ENCODE measurements at regions not wholly inside any gene's neighbourhood (a gene's known extent, or its start where the extent isn't known, plus 50 kb on each side); places are given as distances from the start of the nearest gene placed in this dataset.

DNA sequence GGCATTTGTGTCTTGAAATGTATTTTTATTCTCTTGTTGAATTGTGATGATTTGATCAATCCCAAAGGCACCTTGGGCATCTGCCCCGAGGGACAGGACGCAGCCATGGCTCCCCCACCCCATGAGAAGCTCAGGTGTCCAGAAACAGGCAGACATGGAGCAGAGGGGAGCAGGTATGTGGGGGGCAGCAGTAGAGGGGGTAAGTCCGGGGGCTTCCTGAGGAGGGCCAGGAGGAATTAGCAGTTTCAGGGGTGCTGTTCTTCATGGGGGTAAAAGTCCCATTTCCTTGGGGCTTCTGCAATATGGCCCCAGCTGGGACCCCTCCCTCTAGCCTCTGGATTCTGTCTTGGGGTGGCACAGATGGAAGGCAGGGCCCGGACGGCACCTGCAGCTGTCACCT, 67.0 kb upstream of the HMX1 start:
- no peaks in the 10 kb centered on the region for H3K27me3 Mint-ChIP-seq
- no peak for DNase-seq
- no peak overlapping the region for H3K27ac Mint-ChIP-seq
- H3K27me3 ChIP-seq (ENCODE audit: insufficient read depth, low read length), result no peaks in the 10 kb centered on the region
- no peaks in the 10 kb centered on the region for H3K9me3 ChIP-seq (ENCODE audit: control insufficient read depth in 1 of 2, low read length in 2 of 2)
- no peak overlapping the region for H3K4me3 ChIP-seq (ENCODE audit: low read length in 2 of 2)
- H3K4me1 ChIP-seq (ENCODE audit: insufficient read depth, low read length), result no peaks in the 10 kb centered on the region
- H3K4me1 Mint-ChIP-seq, result no peaks in the 10 kb centered on the region
- H3K4me3 Mint-ChIP-seq, result no peak overlapping the region
- ChIA-PET CTCF (ENCODE audit: partially characterized antibody) (no interaction called here), POLR2A (ENCODE audit: partially characterized antibody) (no interaction called here)
- intact Hi-C loops (cut with micrococcal nuclease), result no loop called here
- H3K27ac ChIP-seq (ENCODE audit: low read depth, low read length), result no peak overlapping the region
- no peaks in the 10 kb centered on the region for H3K36me3 Mint-ChIP-seq
- peaks cover 0 to 11% (median 6%) of the 10 kb centered on the region in 8 donors for H3K9me3 Mint-ChIP-seq
- H3K36me3 ChIP-seq (ENCODE audit: insufficient read depth, low read length), result no peaks in the 10 kb centered on the region

DNA sequence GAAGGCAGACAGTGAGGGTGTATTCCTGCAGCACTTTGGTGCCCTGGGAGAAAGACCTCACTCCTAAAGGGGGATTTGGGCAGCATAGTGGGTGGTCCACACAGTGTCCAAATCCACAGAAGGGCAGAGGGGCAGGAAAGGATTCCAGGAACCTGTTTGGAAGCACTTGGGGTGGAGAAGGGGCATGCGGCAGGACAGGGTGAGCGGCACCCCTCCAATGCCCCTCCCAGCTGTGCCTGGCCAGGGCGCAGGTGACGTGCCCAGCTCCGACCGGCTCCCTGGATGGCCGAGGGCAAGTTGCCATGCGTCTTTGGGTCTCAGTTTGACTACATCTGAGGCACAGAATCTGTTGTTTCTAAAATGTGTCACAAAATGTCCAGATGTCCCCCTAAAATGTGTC, 66.5 kb upstream of the HMX1 start:
- intact Hi-C loops (cut with micrococcal nuclease), result no loop called here
- Histone ChIP-seq H3K9me3 (ENCODE audit: control insufficient read depth in 1 of 2, low read length in 2 of 2) (no peaks in the 10 kb centered on the region), H3K36me3 (ENCODE audit: insufficient read depth, low read length) (no peaks in the 10 kb centered on the region), H3K4me1 (ENCODE audit: insufficient read depth, low read length) (no peaks in the 10 kb centered on the region), H3K27ac (ENCODE audit: low read depth, low read length) (no peak overlapping the region), H3K27me3 (ENCODE audit: insufficient read depth, low read length) (no peaks in the 10 kb centered on the region), H3K4me3 (ENCODE audit: low read length in 2 of 2) (no peak overlapping the region)
- Mint-ChIP-seq H3K4me3 (no peak overlapping the region), H3K27me3 (no peaks in the 10 kb centered on the region), H3K9me3 (peaks cover 0 to 14% (median 7%) of the 10 kb centered on the region in 8 donors), H3K36me3 (no peaks in the 10 kb centered on the region), H3K4me1 (no peaks in the 10 kb centered on the region), H3K27ac (no peak overlapping the region)
- ChIA-PET CTCF (ENCODE audit: partially characterized antibody) (no interaction called here), POLR2A (ENCODE audit: partially characterized antibody) (no interaction called here)
- DNase-seq, result no peak

DNA sequence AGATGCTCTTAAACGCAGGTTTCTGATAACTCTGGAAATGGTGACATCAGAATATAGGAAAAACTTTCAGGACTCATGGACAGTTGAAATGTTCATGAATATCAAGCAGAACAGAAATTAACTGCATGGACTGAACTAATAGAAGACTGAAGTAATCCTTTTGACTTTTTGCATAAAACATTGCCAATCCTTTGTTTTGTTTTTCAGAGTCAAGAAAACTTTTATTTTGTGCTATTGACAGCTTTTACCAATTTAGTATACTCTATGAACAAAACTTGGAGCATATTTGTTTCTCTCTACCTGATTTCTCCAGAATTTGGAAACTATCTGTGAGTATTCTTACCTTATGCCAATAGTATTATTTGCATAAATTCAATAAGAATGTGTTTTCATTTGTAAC, 61.2 kb upstream of the HMX1 start:
- Mint-ChIP-seq H3K36me3 (no peaks in the 10 kb centered on the region), H3K9me3 (peaks cover 0 to 19% (median 8%) of the 10 kb centered on the region in 8 donors), H3K4me1 (no peaks in the 10 kb centered on the region), H3K27me3 (no peaks in the 10 kb centered on the region), H3K4me3 (no peak overlapping the region), H3K27ac (no peak overlapping the region)
- no peak overlapping the region for H3K4me3 ChIP-seq (ENCODE audit: low read length in 2 of 2)
- H3K36me3 ChIP-seq (ENCODE audit: insufficient read depth, low read length), result no peaks in the 10 kb centered on the region
- DNase-seq, result no peak
- H3K9me3 ChIP-seq (ENCODE audit: control insufficient read depth in 1 of 2, low read length in 2 of 2), result no peaks in the 10 kb centered on the region
- H3K27ac ChIP-seq (ENCODE audit: low read depth, low read length), result no peak overlapping the region
- CTCF ChIA-PET (ENCODE audit: partially characterized antibody), result no interaction called here
- intact Hi-C loops (cut with micrococcal nuclease), result no loop called here
- H3K4me1 ChIP-seq (ENCODE audit: insufficient read depth, low read length), result no peaks in the 10 kb centered on the region
- POLR2A ChIA-PET (ENCODE audit: partially characterized antibody), result no interaction called here
- H3K27me3 ChIP-seq (ENCODE audit: insufficient read depth, low read length), result no peaks in the 10 kb centered on the region

DNA sequence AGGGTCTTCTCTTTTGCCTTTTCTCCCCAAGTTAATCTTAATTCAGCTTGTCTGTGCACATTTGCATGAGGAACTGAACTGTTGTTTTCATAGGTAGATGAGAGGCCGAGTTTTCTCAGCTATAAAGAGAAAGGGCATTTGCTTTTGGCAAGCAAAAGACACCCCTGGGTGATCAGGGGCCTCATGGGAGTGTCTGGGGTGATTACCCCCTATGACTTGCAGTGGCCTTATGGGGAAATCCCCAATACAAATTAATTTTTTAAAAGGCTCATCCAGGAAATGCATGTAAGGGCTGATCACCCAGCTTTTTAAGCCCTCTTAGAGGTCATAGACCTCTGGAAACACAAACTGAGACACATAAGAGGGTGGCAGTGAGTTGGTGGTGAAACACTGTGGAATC, 56.4 kb upstream of the HMX1 start:
- H3K9me3 Mint-ChIP-seq, result peaks cover 2 to 16% (median 10%) of the 10 kb centered on the region in 8 donors
- no peaks in the 10 kb centered on the region for H3K9me3 ChIP-seq (ENCODE audit: control insufficient read depth in 1 of 2, low read length in 2 of 2)
- intact Hi-C loops (cut with micrococcal nuclease), result no loop called here
- no peak overlapping the region for H3K27ac Mint-ChIP-seq
- H3K4me3 ChIP-seq (ENCODE audit: low read length in 2 of 2), result no peak overlapping the region
- H3K27me3 ChIP-seq (ENCODE audit: insufficient read depth, low read length), result no peaks in the 10 kb centered on the region
- no peak for DNase-seq
- ChIA-PET POLR2A (ENCODE audit: partially characterized antibody) (no interaction called here), CTCF (ENCODE audit: partially characterized antibody) (no interaction called here)
- H3K27ac ChIP-seq (ENCODE audit: low read depth, low read length), result no peak overlapping the region
- no peaks in the 10 kb centered on the region for H3K4me1 Mint-ChIP-seq
- H3K36me3 Mint-ChIP-seq, result no peaks in the 10 kb centered on the region
- H3K4me1 ChIP-seq (ENCODE audit: insufficient read depth, low read length), result no peaks in the 10 kb centered on the region
- H3K27me3 Mint-ChIP-seq, result peaks cover 0 to 2% of the 10 kb centered on the region in 2 donors
- H3K4me3 Mint-ChIP-seq, result no peak overlapping the region
- no peaks in the 10 kb centered on the region for H3K36me3 ChIP-seq (ENCODE audit: insufficient read depth, low read length)

DNA sequence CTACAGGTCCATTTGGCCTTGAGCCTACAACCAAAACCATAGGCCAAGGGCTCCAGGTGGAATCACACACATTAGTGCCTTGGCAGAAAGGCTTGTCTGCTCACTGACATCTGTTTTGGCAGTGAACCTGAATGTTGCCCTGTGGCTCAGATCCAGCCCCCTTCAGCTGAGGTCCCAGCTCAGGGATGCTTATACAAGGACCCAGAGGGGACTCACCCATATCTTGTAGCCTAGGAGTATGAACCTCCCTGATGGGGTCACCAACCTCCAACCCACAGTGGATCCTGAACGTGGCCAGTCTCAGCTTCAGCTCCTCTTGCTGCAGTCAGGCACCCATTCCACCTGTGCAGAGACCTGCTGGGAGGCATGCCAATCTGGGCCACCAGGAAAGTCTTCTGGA, 50.8 kb upstream of the HMX1 start:
- no peak overlapping the region for H3K4me3 ChIP-seq (ENCODE audit: low read length in 2 of 2)
- Mint-ChIP-seq H3K27me3 (peaks cover 5 to 7% of the 10 kb centered on the region in 2 donors), H3K4me1 (peaks cover 0 to 3% (median under 1%) of the 10 kb centered on the region in 4 donors), H3K27ac (no peak overlapping the region), H3K9me3 (peaks cover 2 to 15% (median 10%) of the 10 kb centered on the region in 8 donors), H3K4me3 (no peak overlapping the region), H3K36me3 (no peaks in the 10 kb centered on the region)
- CTCF ChIA-PET (ENCODE audit: partially characterized antibody), result no interaction called here
- peaks cover 6% of the 10 kb centered on the region for H3K4me1 ChIP-seq (ENCODE audit: insufficient read depth, low read length)
- intact Hi-C loops (cut with micrococcal nuclease), result no loop called here
- H3K36me3 ChIP-seq (ENCODE audit: insufficient read depth, low read length), result no peaks in the 10 kb centered on the region
- no peak overlapping the region for H3K27ac ChIP-seq (ENCODE audit: low read depth, low read length)
- no peaks in the 10 kb centered on the region for H3K9me3 ChIP-seq (ENCODE audit: control insufficient read depth in 1 of 2, low read length in 2 of 2)
- POLR2A ChIA-PET (ENCODE audit: partially characterized antibody), result no interaction called here
- H3K27me3 ChIP-seq (ENCODE audit: insufficient read depth, low read length), result no peaks in the 10 kb centered on the region
- no peak for DNase-seq

DNA sequence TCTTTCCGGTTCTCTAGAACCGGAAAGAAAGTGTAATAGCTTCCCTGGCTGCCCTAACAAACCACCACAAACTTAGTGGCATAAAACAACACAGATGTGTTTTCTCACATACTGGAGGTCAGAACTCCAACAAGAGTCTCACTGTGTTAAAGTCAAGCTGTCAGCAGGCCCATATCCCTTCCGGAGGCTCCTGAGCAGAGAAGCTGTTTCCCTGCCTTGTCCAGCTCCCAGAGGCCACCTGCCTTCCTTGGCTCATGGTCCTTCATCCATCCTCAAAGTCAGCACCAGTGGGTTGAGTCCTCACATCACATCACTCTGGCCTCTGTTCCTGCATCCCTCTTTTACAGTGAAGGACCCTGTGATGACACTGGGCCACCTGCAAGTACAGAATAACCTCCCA, 49.8 kb upstream of the HMX1 start:
- no peak overlapping the region for H3K27ac ChIP-seq (ENCODE audit: low read depth, low read length)
- CTCF ChIA-PET (ENCODE audit: partially characterized antibody), result no interaction called here
- peaks cover 2 to 15% (median 10%) of the 10 kb centered on the region in 8 donors for H3K9me3 Mint-ChIP-seq
- peaks cover 6% of the 10 kb centered on the region for H3K4me1 ChIP-seq (ENCODE audit: insufficient read depth, low read length)
- DNase-seq, result no peak
- no peak overlapping the region for H3K4me3 ChIP-seq (ENCODE audit: low read length in 2 of 2)
- H3K36me3 Mint-ChIP-seq, result no peaks in the 10 kb centered on the region
- peaks cover 5 to 7% of the 10 kb centered on the region in 2 donors for H3K27me3 Mint-ChIP-seq
- no peaks in the 10 kb centered on the region for H3K9me3 ChIP-seq (ENCODE audit: control insufficient read depth in 1 of 2, low read length in 2 of 2)
- peaks cover 0 to 4% (median under 1%) of the 10 kb centered on the region in 4 donors for H3K4me1 Mint-ChIP-seq
- intact Hi-C loops (cut with micrococcal nuclease), result no loop called here
- H3K4me3 Mint-ChIP-seq, result no peak overlapping the region
- no peak overlapping the region for H3K27ac Mint-ChIP-seq
- no peaks in the 10 kb centered on the region for H3K36me3 ChIP-seq (ENCODE audit: insufficient read depth, low read length)
- POLR2A ChIA-PET (ENCODE audit: partially characterized antibody), result no interaction called here
- no peaks in the 10 kb centered on the region for H3K27me3 ChIP-seq (ENCODE audit: insufficient read depth, low read length)

Data from CD4-positive, alpha-beta memory T cell (primary cell).